ENCODE measurements at regions not wholly inside any gene's neighbourhood (a gene's known extent, or its start where the extent isn't known, plus 50 kb on each side); places are given as distances from the start of the nearest gene placed in this dataset.
"Not testable (repeated sequence)": the region's sequence is repeated elsewhere in the genome, so short reads cannot be mapped to it uniquely, and the experiment has no call there.

DNA sequence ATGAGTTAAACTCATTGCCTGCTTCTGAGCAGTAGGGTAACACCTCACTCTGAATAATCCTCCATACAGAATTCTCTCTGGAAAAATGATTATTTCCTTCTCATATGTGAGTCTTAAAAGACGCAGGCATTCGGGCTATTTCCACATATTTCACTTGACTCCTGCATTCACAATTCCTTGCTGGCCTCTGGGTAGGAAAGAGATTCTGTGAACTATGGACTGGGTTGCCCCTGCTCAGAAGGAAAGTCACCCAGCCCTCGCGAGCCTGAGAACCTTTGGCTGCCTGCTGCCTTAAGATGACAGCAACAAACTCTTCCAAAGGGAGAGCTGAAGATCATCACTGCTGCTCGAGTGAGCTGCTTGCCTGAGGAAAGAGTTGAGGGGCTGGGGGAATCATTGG lies 216.8 kb downstream of the BAMBI start:
- intact Hi-C loops (cut with micrococcal nuclease), result no loop called here

DNA sequence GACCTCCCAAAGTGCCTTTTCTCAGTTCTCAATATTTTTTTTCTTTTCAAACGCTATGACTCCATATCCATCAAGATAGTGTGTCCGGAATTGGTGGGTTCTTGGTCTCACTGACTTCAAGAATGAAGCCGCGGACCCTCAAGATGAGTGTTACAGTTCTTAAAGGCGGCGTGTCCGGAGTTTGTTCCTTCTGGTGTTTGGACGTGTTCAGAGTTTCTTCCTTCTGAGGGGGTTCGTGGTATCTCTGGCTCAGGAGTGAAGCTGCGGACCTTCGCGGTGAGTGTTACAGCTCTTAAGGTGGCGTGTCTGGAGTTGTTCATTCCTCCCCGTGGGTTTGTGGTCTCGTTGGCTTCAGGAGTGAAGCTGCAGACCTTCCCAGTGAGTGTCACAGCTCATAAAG lies 218.3 kb downstream of the BAMBI start:
- intact Hi-C loops (cut with micrococcal nuclease), result not testable (repeated sequence)

GRCh38 chr10:28896791-28897409 lies 219.6 kb downstream of the BAMBI start:
- intact Hi-C loops (cut with micrococcal nuclease), result not testable (repeated sequence)

DNA sequence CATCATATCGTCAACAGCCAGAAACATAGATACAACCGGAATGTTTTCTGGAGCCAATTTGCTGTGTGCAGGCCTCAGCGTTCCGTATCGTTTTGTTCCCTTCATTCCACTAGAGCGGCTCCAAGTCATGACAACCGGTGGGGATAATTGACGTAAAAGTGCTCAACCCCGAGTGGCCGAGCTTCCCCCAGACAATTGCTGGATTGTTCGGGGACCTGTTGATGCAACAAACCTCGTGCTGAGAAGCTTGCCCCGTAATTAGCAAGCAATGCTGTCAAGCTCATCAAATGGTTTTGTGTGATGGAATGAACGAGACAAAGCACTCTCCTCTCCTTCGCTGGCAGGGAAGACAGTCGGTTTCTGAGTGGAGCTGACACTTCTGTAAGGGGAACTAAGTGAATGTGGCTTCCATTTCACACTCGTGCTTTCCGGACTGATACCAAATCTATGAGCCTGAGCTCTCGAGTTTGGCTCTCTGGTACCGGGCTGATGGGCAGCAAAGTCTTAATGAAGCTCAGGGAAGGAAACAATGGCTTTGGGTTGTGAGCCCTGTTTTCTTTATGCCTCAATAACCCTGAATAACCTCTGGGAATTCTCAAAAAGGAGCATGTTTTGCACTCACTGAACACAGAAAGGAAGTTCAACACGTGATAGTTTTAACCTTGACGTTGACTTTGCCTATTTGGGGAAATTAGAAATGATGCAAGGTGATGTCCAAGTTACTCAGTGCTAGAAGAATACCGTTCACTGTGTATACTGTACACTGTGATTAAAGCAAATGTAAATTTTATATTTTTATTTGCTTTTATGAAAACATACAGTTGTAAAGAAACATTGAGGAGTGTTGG lies 220.5 kb downstream of the BAMBI start:
- intact Hi-C loops (cut with micrococcal nuclease), result no loop called here

- intact Hi-C loops (cut with micrococcal nuclease), result no loop called here
Measured at GRCh38 chr10:28902215-28902614, 224.9 kb downstream of the BAMBI start.

GRCh38 chr10:28903063-28903462 lies 225.7 kb downstream of the BAMBI start:
- intact Hi-C loops (cut with micrococcal nuclease), result no loop called here

GRCh38 chr10:28903736-28904135 lies 226.4 kb downstream of the BAMBI start:
- intact Hi-C loops (cut with micrococcal nuclease), result no loop called here

DNA sequence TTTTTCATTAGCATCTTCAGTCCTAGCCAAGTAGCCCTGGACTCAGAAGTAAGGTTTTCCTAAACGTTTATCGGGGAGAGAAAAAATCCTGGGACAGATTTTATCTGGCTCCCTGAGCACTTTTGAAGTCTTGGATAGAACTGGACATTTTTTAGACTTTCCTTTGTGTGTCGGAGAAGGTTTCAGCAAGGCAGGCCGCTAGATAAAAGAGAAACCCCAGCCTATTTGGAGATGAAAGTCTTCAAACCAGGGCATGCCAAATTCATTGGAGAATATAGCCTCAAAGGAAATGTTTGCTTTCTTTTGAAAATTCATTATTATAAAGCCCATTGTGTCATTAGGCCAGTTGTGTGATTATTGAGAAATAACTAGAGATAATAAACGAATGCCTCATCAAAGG lies 228.1 kb downstream of the BAMBI start:
- intact Hi-C loops (cut with micrococcal nuclease), result no loop called here

DNA sequence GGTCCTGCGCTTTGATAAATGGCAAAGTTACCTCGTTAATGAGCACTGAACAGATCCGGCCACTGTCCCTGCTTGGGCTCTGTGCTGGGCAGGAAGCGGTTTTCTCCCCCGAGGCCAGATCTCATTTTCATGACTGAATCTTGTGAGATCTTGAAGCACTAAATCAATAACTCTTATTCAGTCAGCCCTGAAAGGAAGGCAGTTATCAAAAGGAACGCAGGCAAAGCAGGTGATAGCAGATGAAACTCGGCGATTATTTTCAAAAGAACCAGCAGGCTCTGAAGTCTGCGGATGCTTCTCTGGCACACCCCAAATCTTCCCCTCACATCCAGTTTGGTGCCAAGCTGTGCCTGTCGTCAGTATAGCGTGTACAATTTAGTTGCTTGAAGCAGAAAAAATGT lies 228.7 kb downstream of the BAMBI start:
- intact Hi-C loops (cut with micrococcal nuclease), result no loop called here

GRCh38 chr10:28906415-28906814 lies 229.1 kb downstream of the BAMBI start:
- intact Hi-C loops (cut with micrococcal nuclease), result no loop called here

- intact Hi-C loops (cut with micrococcal nuclease), result no loop called here
Measured at GRCh38 chr10:28906934-28907333, 229.6 kb downstream of the BAMBI start.

DNA sequence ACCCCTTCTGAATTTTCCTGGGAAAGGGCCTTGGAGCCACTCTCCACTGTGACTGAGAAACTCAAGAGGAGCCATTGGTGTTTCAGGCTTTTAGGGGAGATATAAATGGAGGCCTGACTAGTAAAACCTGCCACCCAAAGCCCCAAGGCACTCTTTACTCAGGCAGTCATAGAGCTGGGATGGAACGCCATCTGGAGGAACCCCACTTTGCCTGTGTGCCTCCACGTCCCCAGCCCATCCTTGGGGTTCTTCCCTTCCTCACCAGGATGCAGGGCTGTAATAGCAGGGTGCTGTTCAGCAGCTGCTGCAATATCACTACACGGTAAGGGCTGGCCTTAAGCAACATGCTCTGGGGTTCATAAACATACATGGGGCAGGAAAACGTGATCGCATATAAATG lies 232.6 kb downstream of the BAMBI start:
- intact Hi-C loops (cut with micrococcal nuclease), result no loop called here

GRCh38 chr10:28910956-28911355 lies 233.6 kb downstream of the BAMBI start:
- intact Hi-C loops (cut with micrococcal nuclease), result no loop called here

- intact Hi-C loops (cut with micrococcal nuclease), result not testable (repeated sequence)
Measured at GRCh38 chr10:28911511-28911910, 234.2 kb downstream of the BAMBI start.

- intact Hi-C loops (cut with micrococcal nuclease), result no loop called here
Measured at GRCh38 chr10:28912017-28912783, 234.9 kb downstream of the BAMBI start.

DNA sequence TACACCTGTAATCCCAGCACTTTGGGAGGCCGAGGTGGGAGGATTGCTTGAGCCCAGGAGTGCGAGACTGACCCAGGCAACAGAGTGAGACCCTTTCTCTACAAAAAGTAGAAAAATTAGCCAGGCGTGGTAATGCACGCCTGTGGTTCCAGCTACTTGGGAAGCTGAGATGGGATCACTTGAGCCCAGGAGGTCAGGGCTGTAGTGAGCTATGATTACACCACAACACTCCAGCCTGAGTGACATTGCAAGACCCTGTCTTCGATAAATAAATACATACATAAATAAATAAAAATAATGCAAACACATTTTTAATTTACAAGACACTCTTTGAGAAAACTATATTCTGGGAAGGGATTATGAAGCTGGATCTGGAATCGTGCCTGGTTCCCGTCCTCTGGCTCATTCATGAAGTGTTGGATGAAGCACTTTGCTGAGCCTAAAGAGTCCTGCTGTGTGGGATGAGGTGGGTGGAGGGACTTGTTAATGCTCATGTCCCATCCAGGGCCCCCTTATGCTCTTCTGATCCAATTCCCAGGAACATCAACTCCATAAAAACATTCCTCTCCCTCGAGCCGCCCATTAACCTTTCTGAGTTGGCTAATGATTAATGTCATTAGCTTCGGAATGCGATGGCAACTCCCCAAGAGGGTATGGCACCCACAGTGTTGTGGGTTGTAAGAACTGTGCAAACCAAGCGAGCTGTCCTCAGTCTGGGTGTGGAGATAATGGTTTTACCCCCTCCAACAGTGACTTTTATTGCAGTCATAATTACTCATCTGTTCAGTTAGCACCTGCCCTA lies 236.3 kb downstream of the BAMBI start:
- intact Hi-C loops (cut with micrococcal nuclease), result no loop called here

- intact Hi-C loops (cut with micrococcal nuclease), result no loop called here
Measured at GRCh38 chr10:28914701-28915100, 237.4 kb downstream of the BAMBI start.

DNA sequence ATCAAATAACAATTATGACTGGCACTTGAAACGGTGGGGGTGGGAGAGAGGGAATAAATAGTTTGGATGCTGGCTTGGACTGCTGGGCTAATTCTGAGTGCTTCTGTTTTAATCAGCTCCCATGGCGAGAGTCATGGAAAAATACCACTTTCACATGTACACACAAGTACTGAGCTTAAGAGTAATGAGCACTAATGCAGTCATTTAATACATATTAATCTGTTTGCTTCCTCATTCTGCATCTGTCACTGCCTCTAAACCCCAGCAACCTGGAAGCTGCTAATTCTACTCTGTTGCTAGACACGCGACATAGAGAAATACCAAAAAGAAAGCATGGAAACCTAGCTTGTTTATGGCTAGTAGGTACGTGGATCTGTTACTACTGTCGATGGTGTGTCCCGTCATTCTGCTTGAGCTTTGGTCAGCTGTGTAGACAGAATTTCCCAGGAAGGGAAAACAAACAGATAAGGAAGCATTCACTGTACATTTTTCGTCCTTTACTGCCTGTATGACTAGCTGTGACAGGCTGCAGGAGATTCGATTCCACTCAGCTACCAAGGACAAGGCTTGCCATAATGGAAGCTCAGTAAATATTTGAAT lies 238.8 kb downstream of the BAMBI start:
- intact Hi-C loops (cut with micrococcal nuclease), result no loop called here

DNA sequence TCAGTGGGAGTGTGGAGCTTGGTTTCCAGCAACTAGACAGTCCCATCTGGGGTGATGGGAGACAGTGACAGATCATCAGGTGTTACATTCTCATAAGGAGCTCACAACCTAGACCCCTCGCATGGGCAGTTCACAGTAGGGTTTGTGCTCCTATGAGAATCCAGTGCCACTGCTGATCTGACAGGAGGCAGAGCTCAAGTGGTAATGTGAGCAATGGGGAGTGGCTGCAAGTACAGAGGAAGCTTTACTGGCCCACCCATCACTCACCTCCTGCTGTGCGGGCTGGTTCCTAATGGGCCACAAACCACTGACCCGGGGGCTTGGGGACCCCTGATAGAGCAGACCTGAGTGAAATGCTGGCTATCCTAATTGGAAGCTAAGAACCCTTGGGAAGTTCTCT lies 242.8 kb downstream of the BAMBI start:
- intact Hi-C loops (cut with micrococcal nuclease), result no loop called here

DNA sequence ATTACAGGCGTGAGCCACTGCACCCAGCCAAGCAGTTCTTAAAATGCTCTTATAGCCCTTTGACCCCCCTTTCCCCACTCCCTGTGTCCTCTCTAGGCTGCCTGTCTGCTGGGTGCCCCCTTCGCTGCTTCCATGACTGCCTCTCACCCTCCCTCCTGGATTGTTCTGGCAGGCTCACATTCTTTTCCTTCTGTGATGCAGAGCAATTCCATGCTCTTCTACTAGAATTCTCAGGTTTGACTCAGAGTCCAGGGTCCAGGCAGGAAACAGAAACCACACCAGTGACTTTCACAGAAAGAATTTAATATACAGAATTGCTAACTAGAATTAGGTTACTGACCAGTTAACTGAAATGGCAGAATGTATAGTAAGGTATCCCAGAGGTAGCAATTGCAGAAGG lies 244.8 kb downstream of the BAMBI start:
- intact Hi-C loops (cut with micrococcal nuclease), result no loop called here

- intact Hi-C loops (cut with micrococcal nuclease), result no loop called here
Measured at GRCh38 chr10:28922861-28923260, 245.5 kb downstream of the BAMBI start.

All from T-helper 1 cell treated with Interleukin-12 subunit alpha and Interleukin-12 subunit beta and Interleukin-4 antibody, amounts not matched to agents 30 ng/mL and 1 ng/mL, for 36 hours (primary cell).